ENCODE measurements at regions not wholly inside any gene's neighbourhood (a gene's known extent, or its start where the extent isn't known, plus 50 kb on each side); places are given as distances from the start of the nearest gene placed in this dataset.

DNA sequence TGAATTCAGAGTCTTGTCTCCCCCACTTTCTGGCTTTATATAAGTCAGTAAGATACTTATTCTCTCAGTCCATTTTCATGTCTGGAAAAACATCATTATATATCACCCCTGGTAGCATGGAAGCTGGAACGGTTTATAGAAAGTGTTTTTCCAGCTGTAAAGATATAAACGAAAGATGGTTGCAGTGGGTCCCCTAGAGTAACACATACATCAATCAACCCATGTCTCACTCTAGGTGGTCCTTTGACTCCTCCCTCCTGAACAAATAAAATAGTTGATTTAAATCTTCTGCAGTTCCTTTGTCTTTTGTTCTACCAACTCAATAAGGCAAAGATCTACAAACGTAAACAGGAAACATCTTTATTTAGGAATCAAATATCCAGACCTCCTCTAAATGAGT lies 1306.1 kb upstream of the TENM3 start:
- no peak for TF ChIP-seq POLR2A (IDR thresholded peaks at IDR 0.05; ENCODE audit: low read length)
- no peak for TF ChIP-seq GATA1 (IDR thresholded peaks at IDR 0.05; ENCODE audit: low read depth, low read length)

Data from erythroblast (primary cell).